CD4-positive, alpha-beta T cell (primary cell): ENCODE measurements at regions not wholly inside any gene's neighbourhood (a gene's known extent, or its start where the extent isn't known, plus 50 kb on each side); places are given as distances from the start of the nearest gene placed in this dataset.

ENCODE experiments used
- ATAC-seq: fragments of 200-7000 bp; cut with Tn5 transposase; one replicate; pipeline ENCODE4 v1.10.0; 2022; ENCODE audit warnings: mild to moderate bottlenecking; ENCODE audit not compliant: poor library complexity
- CTCF ChIA-PET: fragments of 350-600 bp; sonication (Branson Sonifier 250); formaldehyde crosslinking; loops from one replicate; lab custom pipeline; 2021; ENCODE audit warnings: antibody characterized with exemption, inconsistent platforms; lab: Charles Lee
- POLR2A ChIA-PET: fragments of 350-600 bp; sonication (Branson Sonifier 250); formaldehyde crosslinking; loops from one replicate; lab custom pipeline; 2021; ENCODE audit warnings: antibody characterized with exemption, inconsistent platforms; lab: Charles Lee
- DNase-seq, 14 experiments: peaks; one replicate each; pipeline ENCODE4 v3.0.0-alpha.2; 2013 to 2020; ENCODE audit warnings: mixed read lengths in 2 of 14
- H3K27ac ChIP-seq, 2 donors: one replicate each; pipeline versions ENCODE4 v1.5.1 to v1.7.0; 2013; ENCODE audit warnings: low read length in 2 of 2, low read depth in 1 of 2, mild to moderate bottlenecking in 1 of 2
- H3K27me3 ChIP-seq, 2 experiments: 1 replicate in 1 of 2; 2 replicates in 1 of 2; pipeline versions ENCODE4 v1.6.1 to v1.7.0; 2013; ENCODE audit warnings: low read length in 2 of 2, control low read depth in 1 of 2, mild to moderate bottlenecking in 1 of 2, moderate library complexity in 1 of 2; ENCODE audit not compliant: insufficient read depth in 2 of 2, control insufficient read depth in 1 of 2
- H3K36me3 ChIP-seq: one replicate; pipeline ENCODE4 v1.6.1; 2013; ENCODE audit warnings: low read length, control low read depth; ENCODE audit not compliant: insufficient read depth
- H3K4me1 ChIP-seq: one replicate; pipeline ENCODE4 v1.6.1; 2013; ENCODE audit warnings: low read length, control low read depth; ENCODE audit not compliant: insufficient read depth
- H3K4me3 ChIP-seq: one replicate; pipeline ENCODE4 v1.5.1; 2013; ENCODE audit warnings: mild to moderate bottlenecking, low read length, moderate library complexity
- H3K9me3 ChIP-seq, 2 experiments: 1 replicate in 1 of 2; 2 replicates in 1 of 2; pipeline versions ENCODE4 v1.6.1 to v1.7.0; 2013; ENCODE audit warnings: low read length in 2 of 2, mild to moderate bottlenecking in 2 of 2, control low read depth in 1 of 2, moderate library complexity in 1 of 2; ENCODE audit not compliant: control insufficient read depth in 1 of 2, insufficient read depth in 1 of 2
- H3K27ac Mint-ChIP-seq: one replicate; pipeline ENCODE4 v1.8.0; 2020; ENCODE audit warnings: mixed read lengths
- H3K27me3 Mint-ChIP-seq: one replicate; pipeline ENCODE4 v1.8.0; 2021; ENCODE audit warnings: mixed read lengths
- H3K36me3 Mint-ChIP-seq: one replicate; pipeline ENCODE4 v1.8.0; 2021; ENCODE audit warnings: low read depth, mixed read lengths
- H3K4me1 Mint-ChIP-seq: one replicate; pipeline ENCODE4 v1.8.0; 2021; ENCODE audit warnings: low read depth, mixed read lengths
- H3K4me3 Mint-ChIP-seq: one replicate; pipeline ENCODE4 v1.8.0; 2020; ENCODE audit warnings: mild to moderate bottlenecking, mixed read lengths
- H3K9me3 Mint-ChIP-seq: one replicate; pipeline ENCODE4 v1.8.0; 2020; ENCODE audit warnings: mixed read lengths
- intact Hi-C, 2 experiments: fragments of 100-400 bp; cut with DNase I in 1 of 2; cut with micrococcal nuclease in 1 of 2; formaldehyde crosslinking; loops; one replicate each; pipeline versions ENCODE4 v1.15.1 to v1.9.0; 2023 to 2025; cut with DNase I, micrococcal nuclease
- TF ChIP-seq, protein P1 (sequence below): fragments of 200-600 bp; IDR thresholded peaks from one replicate; pipeline ENCODE4 v1.8.0; 2022; ENCODE audit warnings: antibody characterized with exemption, mild to moderate bottlenecking

GRCh38 chr3:101996832-101997231, 147.5 kb downstream of the NFKBIZ start:
- POLR2A ChIA-PET: interaction anchor here (0.9 kb wide), 1 partner anchor 11 kb away, joined by 4 read pairs; no protein-coding TSS in a partner anchor
- Mint-ChIP-seq H3K27ac (no peak overlapping the region), H3K36me3 (no peaks in the 10 kb centered on the region), H3K9me3 (no peaks in the 10 kb centered on the region), H3K27me3 (no peaks in the 10 kb centered on the region), H3K4me1 (peaks cover 11% of the 10 kb centered on the region), H3K4me3 (no peak overlapping the region)
- Histone ChIP-seq H3K4me1 (no peaks in the 10 kb centered on the region), H3K27ac (no peak overlapping the region), H3K4me3 (no peak overlapping the region), H3K9me3 (no peaks in the 10 kb centered on the region), H3K27me3 (no peaks in the 10 kb centered on the region), H3K36me3 (no peaks in the 10 kb centered on the region)
- ATAC-seq: no peak
- CTCF ChIA-PET: interaction anchor here (0.6 kb wide), 1 partner anchor 127 kb away, joined by 3 read pairs; no protein-coding TSS in a partner anchor
- intact Hi-C loops: no loop called here
- DNase-seq: no peak
- TF ChIP-seq, protein P1, sequence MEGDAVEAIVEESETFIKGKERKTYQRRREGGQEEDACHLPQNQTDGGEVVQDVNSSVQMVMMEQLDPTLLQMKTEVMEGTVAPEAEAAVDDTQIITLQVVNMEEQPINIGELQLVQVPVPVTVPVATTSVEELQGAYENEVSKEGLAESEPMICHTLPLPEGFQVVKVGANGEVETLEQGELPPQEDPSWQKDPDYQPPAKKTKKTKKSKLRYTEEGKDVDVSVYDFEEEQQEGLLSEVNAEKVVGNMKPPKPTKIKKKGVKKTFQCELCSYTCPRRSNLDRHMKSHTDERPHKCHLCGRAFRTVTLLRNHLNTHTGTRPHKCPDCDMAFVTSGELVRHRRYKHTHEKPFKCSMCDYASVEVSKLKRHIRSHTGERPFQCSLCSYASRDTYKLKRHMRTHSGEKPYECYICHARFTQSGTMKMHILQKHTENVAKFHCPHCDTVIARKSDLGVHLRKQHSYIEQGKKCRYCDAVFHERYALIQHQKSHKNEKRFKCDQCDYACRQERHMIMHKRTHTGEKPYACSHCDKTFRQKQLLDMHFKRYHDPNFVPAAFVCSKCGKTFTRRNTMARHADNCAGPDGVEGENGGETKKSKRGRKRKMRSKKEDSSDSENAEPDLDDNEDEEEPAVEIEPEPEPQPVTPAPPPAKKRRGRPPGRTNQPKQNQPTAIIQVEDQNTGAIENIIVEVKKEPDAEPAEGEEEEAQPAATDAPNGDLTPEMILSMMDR: no peak

- H3K4me3 Mint-ChIP-seq: no peak overlapping the region
- no peak overlapping the region for H3K4me3 ChIP-seq
- ATAC-seq (no peak), DNase-seq (no peak)
- H3K27ac ChIP-seq: no peak overlapping the region
- no peaks in the 10 kb centered on the region for H3K9me3 ChIP-seq
- ChIA-PET POLR2A (interaction anchor here (0.9 kb wide), 1 partner anchor 80 kb away, joined by 3 read pairs; no protein-coding TSS in a partner anchor), CTCF (interaction anchor here (0.8 kb wide), 1 partner anchor 227 kb away, joined by 3 read pairs; no protein-coding TSS in a partner anchor)
- no peaks in the 10 kb centered on the region for H3K27me3 Mint-ChIP-seq
- H3K27ac Mint-ChIP-seq: no peak overlapping the region
- no peaks in the 10 kb centered on the region for H3K9me3 Mint-ChIP-seq
- intact Hi-C loops: no loop called here
- peaks cover 11% of the 10 kb centered on the region for H3K4me1 Mint-ChIP-seq
- TF ChIP-seq, protein P1: no peak
- no peaks in the 10 kb centered on the region for H3K4me1 ChIP-seq
- H3K27me3 ChIP-seq: no peaks in the 10 kb centered on the region
- no peaks in the 10 kb centered on the region for H3K36me3 ChIP-seq
- no peaks in the 10 kb centered on the region for H3K36me3 Mint-ChIP-seq
These were observed 149.1 kb downstream of the NFKBIZ start for GRCh38 chr3:101998256-101998926.

GRCh38 chr3:101999177-101999779, 150.0 kb downstream of the NFKBIZ start:
- Mint-ChIP-seq H3K4me3 (no peak overlapping the region), H3K4me1 (peaks cover 11% of the 10 kb centered on the region), H3K36me3 (no peaks in the 10 kb centered on the region), H3K9me3 (no peaks in the 10 kb centered on the region), H3K27ac (no peak overlapping the region), H3K27me3 (no peaks in the 10 kb centered on the region)
- ChIA-PET POLR2A (no interaction called here), CTCF (no interaction called here)
- no peak overlapping the region for H3K27ac ChIP-seq
- no peak overlapping the region for H3K4me3 ChIP-seq
- ATAC-seq (no peak), DNase-seq (no peak)
- intact Hi-C loops: no loop called here
- no peaks in the 10 kb centered on the region for H3K36me3 ChIP-seq
- H3K4me1 ChIP-seq: no peaks in the 10 kb centered on the region
- no peaks in the 10 kb centered on the region for H3K27me3 ChIP-seq
- no peaks in the 10 kb centered on the region for H3K9me3 ChIP-seq
- TF ChIP-seq, protein P1: no peak
